K562 (cell line): ENCODE measurements at regions not wholly inside any gene's neighbourhood (a gene's known extent, or its start where the extent isn't known, plus 50 kb on each side); places are given as distances from the start of the nearest gene placed in this dataset.
"Not testable (repeated sequence)": the region's sequence is repeated elsewhere in the genome, so short reads cannot be mapped to it uniquely, and the experiment has no call there.

Experiments used
- FOXM1 ChIP-seq, 2 experiments: fragments of 450-650 bp in 1 of 2; sonication (generic) in 1 of 2; formaldehyde crosslinking in 1 of 2; IDR thresholded peaks; 2 replicates each; pipeline versions ENCODE4 v1.6.1 to v1.9.0; 2017 to 2022; ENCODE audit warnings: low read depth in 2 of 2, mild to moderate bottlenecking in 2 of 2, missing genetic modification reagents in 1 of 2, moderate library complexity in 1 of 2
- MYC ChIP-seq, 2 experiments: fragments of 250-450 bp in 1 of 2; sonication (Bioruptor Pico) in 1 of 2; IDR thresholded peaks; 2 replicates each; pipeline versions ENCODE4 v1.5.1 to v1.6.1; 2012 to 2021; ENCODE audit warnings: low read depth in 2 of 2, borderline replicate concordance in 1 of 2, improper control_type of control experiment in 1 of 2, low read length in 1 of 2, mild to moderate bottlenecking in 1 of 2, moderate library complexity in 1 of 2
- NCOA4 ChIP-seq: fragments of 450-650 bp; IDR thresholded peaks from 2 replicates; pipeline ENCODE4 v1.6.1; 2018; ENCODE audit warnings: mild to moderate bottlenecking; ENCODE audit not compliant: partially characterized antibody
- POLR2A ChIP-seq: fragments of 450-650 bp; conservative IDR thresholded peaks from 2 replicates; pipeline ENCODE4 v1.6.1; 2016
- SMARCE1 ChIP-seq: fragments of 450-650 bp; IDR thresholded peaks from 2 replicates; pipeline ENCODE4 v1.7.1; 2016; ENCODE audit warnings: mild to moderate bottlenecking
- ZNF175 ChIP-seq: fragments of 200-800 bp; sonication (Bioruptor generic); IDR thresholded peaks from 2 replicates; pipeline ENCODE4 v1.6.1; 2016; ENCODE audit warnings: low read depth, mild to moderate bottlenecking, missing genetic modification characterization, missing compliant biosample characterization

GRCh38 chr6:8165008-8165407 is 62.7 kb upstream of the EEF1E1 start:
- TF ChIP-seq NCOA4; ZNF175; FOXM1 (IDR thresholded peaks at IDR 0.05; ENCODE audit: low read depth); FOXM1 (CRISPR knock-in tag; IDR thresholded peaks at IDR 0.05; ENCODE audit: low read depth); POLR2A; SMARCE1; MYC (IDR thresholded peaks at IDR 0.05; ENCODE audit: low read depth, low read length); MYC (CRISPR knock-in tag; IDR thresholded peaks at IDR 0.05; ENCODE audit: borderline replicate concordance, low read depth): not testable (repeated sequence)
